ENCODE measurements at regions not wholly inside any gene's neighbourhood (a gene's known extent, or its start where the extent isn't known, plus 50 kb on each side); places are given as distances from the start of the nearest gene placed in this dataset.

- TF ChIP-seq POLR2AphosphoS5 (IDR thresholded peaks at IDR 0.05; ENCODE audit: low read depth, low read length) (no peak), TAF1 (IDR thresholded peaks at IDR 0.05; ENCODE audit: low read depth, low read length) (no peak), POLR2A (IDR thresholded peaks at IDR 0.05; ENCODE audit: low read depth, low read length) (no peak), PAX5 (IDR thresholded peaks at IDR 0.05; ENCODE audit: insufficient read depth, low read length, severe bottlenecking) (no peak)
Observed at GRCh38 chr19:31470952-31471351, 121.7 kb upstream of the TSHZ3 start.
